Endothelial cell of hepatic sinusoid (primary cell): ENCODE measurements at regions not wholly inside any gene's neighbourhood (a gene's known extent, or its start where the extent isn't known, plus 50 kb on each side); places are given as distances from the start of the nearest gene placed in this dataset.
"Not testable (repeated sequence)": the region's sequence is repeated elsewhere in the genome, so short reads cannot be mapped to it uniquely, and the experiment has no call there.

Experiments
- in situ Hi-C: cut with HindIII; loops from 2 replicates; pipeline ENCODE4 v1.10.0; 2017; ENCODE audit warnings: low sequenced_read_pairs

DNA sequence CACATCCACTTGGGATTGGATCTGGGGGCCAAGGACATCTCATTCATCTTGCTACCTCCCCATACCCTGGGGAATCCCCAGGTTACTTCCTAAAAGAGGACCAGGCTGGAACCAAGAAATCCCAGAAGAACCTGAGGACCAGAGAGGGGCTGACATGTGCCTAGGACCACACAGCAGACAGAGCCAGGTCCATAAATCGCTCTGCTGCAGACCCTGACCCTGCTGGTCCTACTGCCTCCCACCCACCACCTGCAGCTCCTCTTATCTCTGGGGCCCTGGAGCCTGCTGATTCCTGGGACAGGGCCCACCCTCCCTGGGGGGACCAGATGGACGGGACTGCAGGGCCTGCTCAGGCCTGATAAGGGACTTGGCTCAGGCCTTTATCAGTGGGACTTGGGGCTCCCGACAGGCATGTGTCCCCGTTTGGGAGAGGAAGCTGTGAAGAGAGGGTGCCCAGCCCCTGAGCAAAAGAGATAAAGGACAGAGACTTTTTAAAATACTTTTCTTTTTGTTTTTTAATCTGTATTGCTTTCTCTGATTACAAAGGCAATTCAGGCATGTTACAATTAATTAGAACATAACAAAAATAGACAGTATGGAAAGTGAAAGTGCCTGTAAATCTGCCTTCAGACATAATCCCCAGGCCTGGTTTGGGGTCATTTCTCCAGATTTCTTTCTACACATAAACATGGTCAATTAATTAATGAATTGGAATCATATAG, 101.3 kb upstream of the LARP1 start:
- in situ Hi-C loops, result no loop called here

DNA sequence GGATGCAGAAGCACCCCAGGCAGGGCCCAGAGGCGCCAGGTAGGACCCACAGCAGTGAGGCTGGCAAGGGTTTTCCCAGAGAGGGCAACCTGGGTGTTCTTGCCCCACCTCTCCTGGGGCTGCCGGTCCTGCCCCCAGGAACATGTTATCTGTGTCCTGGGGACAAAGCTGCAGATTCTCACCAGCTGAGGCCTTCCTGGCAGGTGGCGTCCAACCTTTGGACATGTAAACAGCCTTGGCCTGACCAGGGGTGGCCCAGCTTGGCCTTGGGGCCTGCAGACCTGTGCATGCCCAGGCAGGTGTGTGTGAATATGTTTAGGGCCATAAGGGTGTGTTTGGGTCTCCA, 101.8 kb upstream of the LARP1 start:
- in situ Hi-C loops, result no loop called here

DNA sequence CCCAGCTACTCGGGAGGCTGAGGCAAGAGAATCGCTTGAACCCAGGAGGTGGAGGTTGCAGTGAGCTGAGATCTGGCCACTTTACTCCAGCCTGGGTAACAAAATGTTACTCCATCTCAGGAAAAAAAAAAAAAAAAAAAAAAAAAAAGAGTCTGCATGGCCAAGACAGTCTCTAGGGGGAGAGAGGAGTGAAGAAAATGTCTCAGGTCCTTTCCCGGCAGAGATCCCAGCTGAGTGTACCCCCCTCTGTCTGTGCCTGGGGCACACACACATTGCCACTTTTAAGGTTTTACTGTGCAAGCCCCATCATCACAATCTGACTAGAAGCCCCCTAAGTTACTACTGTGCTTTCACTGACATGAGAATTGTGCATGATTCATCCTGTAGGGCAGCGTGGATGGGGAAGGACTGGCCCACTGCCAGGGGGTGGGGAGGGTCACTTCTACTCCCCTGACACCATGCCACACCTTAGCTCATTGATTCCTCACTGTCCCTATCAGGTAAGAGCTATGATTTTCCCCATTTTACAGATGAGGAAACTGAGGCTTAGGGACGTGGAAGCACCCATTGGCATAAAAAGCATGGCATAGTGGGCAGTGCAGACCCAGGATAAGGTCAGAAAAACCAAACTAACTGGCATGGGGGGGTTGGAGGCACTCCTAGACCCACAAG, 102.3 kb upstream of the LARP1 start:
- in situ Hi-C loops, result no loop called here

DNA sequence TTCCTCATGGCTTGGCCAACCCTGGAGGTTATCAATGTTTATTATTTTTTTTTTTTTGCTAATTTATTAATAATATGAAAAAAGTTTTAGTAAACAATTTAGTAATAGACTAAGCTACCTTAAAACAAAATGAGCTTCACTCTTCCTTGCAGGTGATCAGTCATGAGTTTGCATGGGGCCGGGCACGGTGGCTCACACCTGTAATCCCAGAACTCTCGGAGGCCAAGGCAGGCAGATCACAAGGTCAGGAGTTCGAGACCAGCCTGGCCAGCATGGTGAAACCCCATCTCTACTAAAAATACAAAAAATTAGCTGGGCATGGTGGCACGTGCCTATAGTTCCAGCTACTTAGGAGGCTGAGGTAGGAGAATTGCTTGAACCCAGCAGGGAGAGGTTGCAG, 103.4 kb upstream of the LARP1 start:
- in situ Hi-C loops, result not testable (repeated sequence)

DNA sequence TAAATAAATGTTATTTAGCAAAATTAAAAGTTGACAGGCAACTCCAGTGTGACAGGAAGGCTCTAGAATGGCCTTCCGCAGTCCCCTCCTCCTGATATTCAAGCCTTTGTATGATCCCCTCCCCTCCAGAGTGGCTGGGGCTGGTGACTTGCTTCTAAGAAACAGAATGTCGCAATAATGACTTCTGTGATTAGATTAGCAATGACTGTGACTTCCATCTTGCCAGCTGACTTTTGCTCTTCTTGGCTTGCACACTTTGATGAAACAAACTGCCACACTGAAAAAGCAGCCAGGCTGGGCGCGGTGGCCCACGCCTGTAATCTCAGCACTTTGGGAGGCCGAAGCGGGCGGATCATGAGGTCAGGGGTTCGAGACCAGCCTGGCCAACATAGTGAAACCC, 106.5 kb upstream of the LARP1 start:
- in situ Hi-C loops, result loop anchor here (5.0 to 10.0 kb wide), 5 partner anchors 64 to 256 kb away; no protein-coding TSS in a partner anchor

DNA sequence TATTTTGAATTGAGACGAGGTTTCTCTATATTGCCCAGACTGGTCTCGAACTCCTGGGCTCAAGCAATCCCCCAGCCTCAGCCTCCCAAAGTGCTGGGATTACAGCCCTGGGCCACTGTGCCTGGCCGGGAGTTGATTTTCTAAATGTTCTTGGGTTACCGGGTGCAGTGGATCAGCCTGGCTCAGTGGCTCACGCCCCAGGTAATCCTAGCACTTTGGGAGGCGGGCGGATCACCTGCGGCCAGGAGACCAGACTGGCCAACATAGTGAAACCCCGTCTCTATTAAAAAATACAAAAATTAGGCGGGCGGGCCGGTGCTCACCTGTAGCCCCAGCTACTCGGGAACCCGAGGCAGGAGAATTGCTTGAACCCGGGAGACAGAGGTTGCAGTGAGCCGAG, 106.9 kb upstream of the LARP1 start:
- in situ Hi-C loops, result loop anchor here (5.0 to 10.0 kb wide), 5 partner anchors 64 to 257 kb away; no protein-coding TSS in a partner anchor

DNA sequence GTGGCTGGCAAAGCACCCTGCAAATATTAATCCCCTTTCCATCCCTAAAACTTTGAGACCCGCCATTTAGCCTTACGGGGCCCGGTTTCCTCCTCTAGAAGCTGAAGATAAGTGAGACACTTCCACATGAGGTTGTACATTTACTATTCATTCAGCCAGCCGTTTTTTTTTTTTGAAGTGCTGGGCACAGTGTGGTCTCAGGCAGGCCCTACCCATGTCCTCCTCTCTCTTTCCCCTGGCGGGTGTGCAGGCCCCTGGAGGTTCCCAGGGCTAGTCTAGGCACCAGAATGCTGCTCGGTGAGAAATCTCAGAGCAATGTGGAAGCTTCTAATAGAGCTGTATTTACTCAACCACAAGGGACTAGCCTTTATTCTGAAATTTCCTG, 107.4 kb upstream of the LARP1 start:
- in situ Hi-C loops, result loop anchor here (5.0 to 10.0 kb wide), 5 partner anchors 65 to 257 kb away; no protein-coding TSS in a partner anchor

DNA sequence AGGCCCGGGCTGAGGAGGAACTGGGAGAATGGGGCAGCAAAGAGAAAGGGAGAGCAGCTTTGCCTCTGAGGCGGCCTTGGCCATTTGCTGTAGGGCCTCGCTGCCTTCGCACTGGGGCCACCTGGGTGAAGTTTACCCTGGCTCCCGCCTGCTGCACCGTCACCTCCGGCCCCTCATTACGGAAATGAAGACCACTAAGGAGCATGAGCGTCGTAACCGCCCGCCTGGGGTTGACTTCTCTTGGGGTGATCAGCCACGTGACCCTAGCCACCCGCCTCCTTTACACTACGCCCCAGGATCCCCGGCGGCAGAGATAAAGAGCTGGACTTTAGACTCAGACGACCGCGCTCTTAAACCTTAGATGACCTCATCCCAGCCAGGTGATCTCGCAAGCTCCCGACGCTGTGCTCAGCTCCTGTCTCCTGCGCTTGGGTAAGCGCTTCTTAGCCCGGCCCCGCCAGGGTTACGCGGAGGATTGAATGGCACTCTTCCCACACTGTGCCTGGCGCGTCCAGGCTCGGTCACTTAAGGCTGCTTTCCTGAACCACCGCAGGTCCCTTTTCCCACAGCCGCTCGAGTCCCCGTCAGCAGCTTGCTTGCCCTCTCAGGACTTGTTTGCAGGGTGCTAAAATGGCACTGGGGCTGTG, 107.9 kb upstream of the LARP1 start:
- in situ Hi-C loops, result loop anchor here (5.0 to 10.0 kb wide), 5 partner anchors 65 to 258 kb away; no protein-coding TSS in a partner anchor

DNA sequence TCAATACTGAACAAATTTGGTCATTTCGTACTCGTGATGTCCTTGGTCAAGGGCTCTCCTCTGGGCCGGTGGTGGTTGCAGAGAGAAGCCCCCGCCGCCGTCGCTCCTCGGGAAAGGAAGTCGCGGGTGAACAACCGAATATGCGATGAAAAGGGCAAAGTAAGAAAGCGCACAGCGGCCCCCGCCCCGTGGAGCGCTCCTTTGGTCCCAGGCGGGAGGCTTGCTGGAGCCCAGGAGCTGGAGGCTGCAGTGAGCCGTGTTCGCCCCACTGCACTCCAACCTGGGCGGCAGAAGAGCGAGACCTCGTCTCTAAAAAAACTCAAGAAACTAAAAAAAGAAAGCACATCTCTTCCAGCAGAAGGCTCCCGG, 108.4 kb upstream of the LARP1 start:
- in situ Hi-C loops, result loop anchor here (5.0 to 10.0 kb wide), 5 partner anchors 66 to 258 kb away; no protein-coding TSS in a partner anchor

DNA sequence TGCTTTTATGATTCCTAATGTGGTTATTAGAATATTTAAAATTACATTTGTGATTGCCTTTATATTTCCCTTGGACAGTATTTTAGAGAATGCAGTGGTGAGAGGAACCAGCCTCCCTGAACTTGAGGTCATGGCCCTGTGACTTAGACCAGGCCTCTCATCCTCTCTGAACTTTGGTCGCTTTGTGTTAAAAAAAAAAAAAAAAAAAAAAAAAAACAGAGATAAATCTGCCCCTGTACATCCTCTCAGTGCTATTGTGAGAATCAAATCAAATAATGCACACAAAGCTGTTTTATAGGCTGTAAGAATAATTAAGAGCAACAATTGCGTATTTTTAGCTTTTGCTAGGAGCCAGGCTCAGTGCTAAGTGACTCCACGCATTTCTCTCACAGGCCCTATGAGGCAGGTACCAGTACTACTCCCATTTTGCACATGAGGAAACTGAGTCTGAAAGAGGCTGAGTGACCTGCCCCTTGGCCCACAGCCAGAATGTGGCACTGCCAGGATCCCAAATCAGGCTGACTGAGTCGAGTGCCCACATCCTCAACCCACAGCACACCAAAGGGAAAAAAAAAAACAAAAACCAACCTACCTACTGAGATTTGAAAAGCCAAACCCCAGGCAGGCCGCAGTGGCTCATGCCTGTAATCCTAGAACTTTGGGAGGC, 110.3 kb upstream of the LARP1 start:
- in situ Hi-C loops, result loop anchor here (5.0 to 10.0 kb wide), 5 partner anchors 67 to 260 kb away; no protein-coding TSS in a partner anchor

DNA sequence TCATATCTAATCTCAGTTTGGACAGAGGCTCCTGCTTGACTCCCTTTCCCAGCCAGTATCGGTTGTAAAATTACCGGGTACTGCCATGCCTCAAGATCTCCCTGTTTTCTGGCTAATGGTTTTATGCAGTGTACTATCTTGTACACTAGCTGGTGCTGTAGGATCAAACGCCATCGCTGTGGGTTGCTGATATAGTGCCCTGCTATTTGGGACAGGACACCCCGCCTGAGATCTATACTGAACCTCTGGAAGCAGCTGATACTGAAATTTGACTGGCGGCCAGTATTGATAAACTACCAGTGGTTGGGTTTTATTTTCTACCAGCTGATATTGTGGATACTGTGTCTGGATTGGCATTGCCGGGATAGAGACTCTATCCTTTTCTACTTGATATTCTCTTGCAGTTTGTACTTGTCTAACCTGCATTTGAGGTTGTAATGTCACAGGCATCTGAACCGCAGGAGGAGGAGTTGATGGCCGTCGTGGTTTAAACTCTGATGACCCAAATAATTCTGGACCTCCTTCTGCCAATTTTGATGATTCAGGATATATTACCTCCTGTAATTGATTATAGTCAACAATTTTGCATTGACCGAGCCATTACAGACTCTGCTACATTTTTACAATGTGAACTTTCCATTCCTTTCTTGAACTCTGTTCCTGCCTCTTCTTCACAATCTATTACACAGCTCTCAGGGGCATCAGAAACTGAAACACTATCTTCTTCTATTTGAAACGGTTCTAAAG, 112.5 kb upstream of the LARP1 start:
- in situ Hi-C loops, result loop anchor here (10.0 kb wide), 2 partner anchors 122 to 262 kb away; no protein-coding TSS in a partner anchor

DNA sequence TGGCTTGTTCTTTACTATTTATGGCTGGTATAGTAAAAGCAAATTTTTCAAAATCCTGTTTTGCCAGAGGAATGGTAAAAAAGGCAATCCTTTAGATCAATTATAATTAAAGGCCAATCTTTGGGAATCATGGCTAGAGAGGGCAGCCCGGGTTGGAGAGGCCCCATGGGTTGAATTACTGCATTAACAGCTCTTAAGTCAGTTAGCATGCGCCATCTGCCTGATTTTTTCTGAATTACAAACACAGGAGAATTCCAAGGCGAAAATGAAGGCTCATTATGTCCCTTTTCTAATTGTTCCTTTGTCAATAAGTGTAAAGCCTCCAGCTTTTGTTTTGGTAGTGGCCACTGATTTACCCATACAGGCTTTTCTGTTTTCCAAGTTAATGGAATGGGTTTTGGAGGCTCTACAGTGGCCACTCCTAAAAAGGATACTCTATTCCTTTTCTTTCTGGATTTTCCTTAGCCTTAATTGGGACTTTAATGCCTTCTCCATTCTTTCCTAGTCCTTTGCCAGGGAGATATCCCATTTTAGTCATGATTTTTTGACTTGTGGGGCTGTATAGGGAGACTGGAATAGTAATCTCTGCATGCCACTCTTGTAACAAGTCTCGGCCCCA, 114.9 kb upstream of the LARP1 start:
- in situ Hi-C loops, result loop anchor here (10.0 kb wide), 2 partner anchors 124 to 264 kb away; no protein-coding TSS in a partner anchor

DNA sequence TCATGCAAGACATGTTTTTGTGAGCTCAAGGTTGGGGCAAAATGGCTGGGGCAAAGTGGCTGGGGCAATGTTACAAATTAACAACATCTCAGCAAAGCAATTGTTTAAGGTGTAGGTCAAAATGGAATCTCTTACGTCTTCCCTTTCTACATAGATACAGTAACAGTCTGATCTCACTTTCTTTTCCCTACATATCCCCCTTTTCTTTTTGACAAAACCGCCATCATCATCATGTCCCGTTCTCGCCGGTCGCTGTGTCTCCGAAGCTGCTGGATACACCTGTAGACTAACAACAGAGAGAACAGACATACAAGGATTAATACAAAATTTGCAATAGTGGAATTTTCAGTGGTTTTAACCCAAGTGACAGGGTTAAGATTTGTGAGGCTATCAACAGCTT, 118.4 kb upstream of the LARP1 start:
- in situ Hi-C loops, result not testable (repeated sequence)

DNA sequence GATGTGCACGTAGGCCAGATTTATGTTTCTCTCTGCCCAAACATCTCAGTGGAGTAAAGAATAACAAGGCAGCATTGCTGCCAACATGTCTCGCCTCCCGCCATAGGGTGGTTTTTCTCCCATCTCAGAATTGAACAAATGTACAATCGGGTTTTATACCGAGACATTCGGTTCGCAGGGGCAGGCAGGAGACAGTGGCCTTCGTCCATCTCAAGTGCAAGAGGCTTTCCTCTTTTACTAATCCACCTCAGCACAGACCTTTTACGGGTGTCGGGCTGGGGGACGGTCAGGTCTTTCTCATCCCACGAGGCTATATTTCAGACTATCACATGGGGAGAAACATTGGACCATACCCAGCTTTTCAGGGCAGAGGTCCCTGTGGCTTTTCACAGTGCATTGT, 118.9 kb upstream of the LARP1 start:
- in situ Hi-C loops, result not testable (repeated sequence)

DNA sequence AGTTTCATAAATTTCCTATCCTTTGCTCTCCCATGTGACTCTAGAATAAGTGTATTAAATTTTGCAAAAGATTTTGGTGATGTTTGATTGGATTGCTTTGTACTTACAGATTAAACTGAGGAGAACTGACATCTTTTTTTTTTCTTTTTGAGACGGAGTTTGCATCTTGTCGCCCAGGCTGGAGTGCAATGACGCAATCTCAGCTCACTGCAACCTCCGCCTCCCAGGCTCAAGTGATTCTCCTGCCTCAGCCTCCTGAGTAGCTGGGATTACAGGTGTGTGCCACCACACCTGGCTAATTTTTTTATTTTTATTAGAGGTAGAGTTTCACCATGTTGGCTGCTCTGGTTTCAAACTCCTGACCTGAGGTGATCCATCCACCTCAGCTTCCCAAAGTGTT, 121.4 kb upstream of the LARP1 start:
- in situ Hi-C loops, result not testable (repeated sequence)

DNA sequence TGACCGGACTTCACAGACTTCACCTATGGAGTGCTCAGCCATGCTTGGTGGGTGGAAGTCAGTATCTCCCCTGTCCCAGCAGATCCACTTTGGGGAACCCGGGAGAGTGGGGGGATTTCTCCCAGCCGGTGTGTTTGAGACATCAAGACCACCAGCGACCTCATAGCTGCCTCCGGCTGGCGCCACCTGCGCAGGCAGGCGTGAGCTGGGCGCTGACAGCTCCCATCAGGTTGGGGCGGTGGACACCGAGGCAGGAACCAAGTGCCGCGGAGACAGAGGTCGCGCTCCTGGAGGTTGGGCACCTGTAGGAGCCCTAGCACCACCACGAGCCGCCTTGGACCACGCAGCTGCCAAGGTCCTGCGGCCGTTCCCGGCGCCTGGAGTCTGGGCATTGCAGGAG, 124.0 kb upstream of the LARP1 start:
- in situ Hi-C loops, result no loop called here

DNA sequence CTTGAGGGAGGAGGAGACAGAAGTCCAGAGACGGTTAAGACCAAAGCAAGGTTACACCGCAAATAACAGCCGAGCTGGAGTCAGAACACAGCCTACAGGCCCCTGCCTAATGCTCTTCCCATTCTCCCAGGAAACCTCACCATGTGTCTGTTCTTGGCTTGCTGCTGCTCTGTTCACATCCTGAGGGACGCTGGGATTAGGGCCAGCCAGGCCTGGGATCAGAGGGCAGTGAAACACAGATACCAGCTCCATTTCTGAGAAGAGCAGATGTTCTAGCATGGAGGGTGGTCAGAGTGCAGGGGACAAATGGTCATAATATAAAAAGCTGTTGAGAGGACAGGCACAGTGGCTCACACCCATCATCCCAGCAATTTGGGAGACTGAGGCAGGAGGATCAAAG, 124.8 kb upstream of the LARP1 start:
- in situ Hi-C loops, result no loop called here

DNA sequence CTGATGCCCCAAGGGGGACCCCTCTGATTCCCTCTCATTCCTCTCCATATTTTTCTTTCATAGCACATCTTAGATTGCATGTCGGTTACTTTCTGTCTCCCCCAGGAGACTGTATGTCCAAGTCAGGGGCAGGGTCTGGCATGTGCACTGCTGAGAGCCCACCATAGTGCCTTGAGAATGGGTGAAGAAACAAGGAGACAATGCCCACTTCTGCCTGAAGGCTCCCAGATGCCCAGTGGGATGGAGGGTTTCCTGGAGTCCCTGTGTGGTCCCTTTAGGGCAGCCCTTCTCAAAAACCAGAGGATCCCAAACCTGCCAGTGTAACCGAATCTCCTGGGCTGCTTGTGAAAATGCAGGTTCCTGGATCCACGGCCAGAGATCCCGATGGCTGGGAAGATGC, 126.5 kb upstream of the LARP1 start:
- in situ Hi-C loops, result no loop called here

DNA sequence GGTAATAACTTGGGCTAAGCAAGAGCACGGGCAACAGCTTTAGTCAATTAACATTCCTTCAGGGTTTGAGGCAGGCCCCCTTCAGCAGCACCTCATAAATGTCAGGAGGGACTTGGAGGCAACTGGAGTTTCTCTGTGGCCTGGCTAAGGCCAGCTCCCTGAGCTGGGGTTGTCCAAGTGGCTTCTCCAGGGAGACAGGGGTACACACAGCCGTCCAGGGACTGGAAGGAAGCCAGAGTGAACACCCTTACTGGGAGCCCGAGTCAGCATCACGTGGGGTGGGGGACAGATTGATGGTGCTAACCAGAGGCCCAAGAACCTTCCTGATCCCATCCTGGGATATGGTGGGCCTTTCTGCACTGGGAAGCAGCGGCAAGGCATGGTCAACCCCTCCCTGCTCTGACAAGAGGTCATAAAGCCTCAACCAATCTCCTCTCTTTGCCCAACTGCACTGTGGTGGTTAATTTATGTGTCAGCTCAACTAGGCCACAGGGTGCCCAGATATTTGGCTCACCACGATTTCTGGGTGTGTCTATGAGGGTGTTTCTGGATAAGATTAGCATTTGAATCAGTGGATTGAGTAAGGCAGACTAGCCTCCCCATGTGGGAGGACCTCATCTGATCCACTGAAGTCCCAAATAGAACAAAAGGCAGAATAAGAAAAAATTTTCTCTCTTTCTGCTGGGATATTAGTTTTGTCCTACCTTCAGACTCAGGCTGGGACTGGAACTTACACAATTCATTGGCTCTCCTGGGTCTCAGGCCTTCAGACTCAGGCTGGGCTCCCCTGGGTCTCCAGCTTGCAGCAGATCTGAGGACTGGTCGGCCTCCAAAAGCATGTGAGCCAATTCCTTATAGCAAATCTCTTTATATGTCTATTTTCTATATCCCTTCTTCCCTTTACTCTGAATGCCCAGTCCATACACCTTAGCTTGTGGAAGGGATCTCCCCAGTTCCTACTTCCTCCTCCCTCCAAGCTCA, 127.2 kb upstream of the LARP1 start:
- in situ Hi-C loops, result no loop called here
